GM18520 (cell line): ENCODE measurements at regions not wholly inside any gene's neighbourhood (a gene's known extent, or its start where the extent isn't known, plus 50 kb on each side); places are given as distances from the start of the nearest gene placed in this dataset.
"Not testable (repeated sequence)": the region's sequence is repeated elsewhere in the genome, so short reads cannot be mapped to it uniquely, and the experiment has no call there.

Source experiments
- ATAC-seq: cut with Tn5 transposase; IDR thresholded peaks from one replicate; pipeline ENCODE4 v1.9.1; 2021; ENCODE audit not compliant: unreplicated experiment

- ATAC-seq, result no peak
Measured at GRCh38 chr1:66455446-66455845, 78.5 kb upstream of the SGIP1 start.

- ATAC-seq, result no peak
Measured at GRCh38 chr1:66460776-66461175, 73.2 kb upstream of the SGIP1 start.

GRCh38 chr1:66462313-66462712 is 71.6 kb upstream of the SGIP1 start:
- no peak for ATAC-seq

- ATAC-seq, result no peak
Measured at GRCh38 chr1:66464351-66464750, 69.6 kb upstream of the SGIP1 start.

- no peak for ATAC-seq
Measured at GRCh38 chr1:66464802-66465201, 69.2 kb upstream of the SGIP1 start.

- not testable (repeated sequence) for ATAC-seq
Measured at GRCh38 chr1:66466695-66467094, 67.3 kb upstream of the SGIP1 start.

- ATAC-seq, result no peak
Measured at GRCh38 chr1:66468722-66469121, 65.2 kb upstream of the SGIP1 start.

GRCh38 chr1:66475940-66476339 is 58.0 kb upstream of the SGIP1 start:
- ATAC-seq, result no peak

GRCh38 chr1:66476774-66477173 is 57.2 kb upstream of the SGIP1 start:
- no peak for ATAC-seq

- ATAC-seq, result no peak
Measured at GRCh38 chr1:66478116-66478515, 55.8 kb upstream of the SGIP1 start.

GRCh38 chr1:66480162-66480561 is 53.8 kb upstream of the SGIP1 start:
- no peak for ATAC-seq

GRCh38 chr1:66481215-66481614 is 52.7 kb upstream of the SGIP1 start:
- not testable (repeated sequence) for ATAC-seq
